Upper lobe of right lung (tissue), 1 donor: ENCODE measurements at regions not wholly inside any gene's neighbourhood (a gene's known extent, or its start where the extent isn't known, plus 50 kb on each side); places are given as distances from the start of the nearest gene placed in this dataset.

Experiments used
- ATAC-seq: fragments of 200-7000 bp; cut with Tn5 transposase; one replicate; pipeline ENCODE4 v1.9.1; 2020; ENCODE audit warnings: mild to moderate bottlenecking, moderate library complexity
- DNase-seq: peaks from one replicate; pipeline ENCODE4 v3.0.0-alpha.2; 2020
- H3K27ac ChIP-seq: fragments of 200-600 bp; one replicate; pipeline ENCODE4 v1.8.0; 2022
- H3K27me3 ChIP-seq: fragments of 200-600 bp; one replicate; pipeline ENCODE4 v1.8.0; 2022; ENCODE audit warnings: mild to moderate bottlenecking
- H3K36me3 ChIP-seq: fragments of 200-600 bp; one replicate; pipeline ENCODE4 v1.8.0; 2022
- H3K4me1 ChIP-seq: fragments of 200-600 bp; one replicate; pipeline ENCODE4 v1.8.0; 2022
- H3K4me3 ChIP-seq: fragments of 200-600 bp; one replicate; pipeline ENCODE4 v1.8.0; 2022; ENCODE audit warnings: mild to moderate bottlenecking
- H3K9me3 ChIP-seq: fragments of 200-600 bp; one replicate; pipeline ENCODE4 v1.8.0; 2022
- intact Hi-C: fragments of 100-400 bp; cut with DNase I; formaldehyde crosslinking; loops from one replicate; pipeline ENCODE4 v1.11.0; 2022
- TF ChIP-seq, protein P1 (sequence below): fragments of 200-600 bp; IDR thresholded peaks from one replicate; pipeline ENCODE4 v1.8.0; 2022; ENCODE audit warnings: antibody characterized with exemption
- donor health status: DM: no; HTN: yes; CAD: no; lungs with severe emphysema.

DNA sequence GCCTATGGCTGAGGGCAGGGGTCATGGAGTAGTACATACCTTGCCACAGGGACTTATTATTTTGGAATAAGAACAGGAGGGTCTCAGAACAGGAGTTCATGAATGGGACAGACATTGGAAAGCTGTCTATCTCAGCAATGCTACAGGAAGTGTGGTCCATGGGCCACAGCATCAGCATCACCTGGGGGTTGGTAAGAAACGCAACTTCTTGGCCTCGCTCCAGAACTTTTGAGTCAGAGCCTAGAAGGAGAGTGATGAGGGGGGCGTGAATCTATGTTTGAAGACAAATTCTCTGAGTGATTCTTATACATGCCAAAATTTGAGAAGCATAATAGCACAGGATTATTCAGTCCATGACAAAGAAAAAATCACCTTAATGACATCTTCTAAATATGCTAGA, 156.6 kb downstream of the RPAP3 start:
- intact Hi-C loops, result no loop called here
- Histone ChIP-seq H3K27ac (no peak overlapping the region), H3K4me1 (no peaks in the 10 kb centered on the region), H3K4me3 (no peak overlapping the region), H3K9me3 (no peaks in the 10 kb centered on the region), H3K36me3 (no peaks in the 10 kb centered on the region), H3K27me3 (no peaks in the 10 kb centered on the region)
- no peak for ATAC-seq
- TF ChIP-seq, protein P1, sequence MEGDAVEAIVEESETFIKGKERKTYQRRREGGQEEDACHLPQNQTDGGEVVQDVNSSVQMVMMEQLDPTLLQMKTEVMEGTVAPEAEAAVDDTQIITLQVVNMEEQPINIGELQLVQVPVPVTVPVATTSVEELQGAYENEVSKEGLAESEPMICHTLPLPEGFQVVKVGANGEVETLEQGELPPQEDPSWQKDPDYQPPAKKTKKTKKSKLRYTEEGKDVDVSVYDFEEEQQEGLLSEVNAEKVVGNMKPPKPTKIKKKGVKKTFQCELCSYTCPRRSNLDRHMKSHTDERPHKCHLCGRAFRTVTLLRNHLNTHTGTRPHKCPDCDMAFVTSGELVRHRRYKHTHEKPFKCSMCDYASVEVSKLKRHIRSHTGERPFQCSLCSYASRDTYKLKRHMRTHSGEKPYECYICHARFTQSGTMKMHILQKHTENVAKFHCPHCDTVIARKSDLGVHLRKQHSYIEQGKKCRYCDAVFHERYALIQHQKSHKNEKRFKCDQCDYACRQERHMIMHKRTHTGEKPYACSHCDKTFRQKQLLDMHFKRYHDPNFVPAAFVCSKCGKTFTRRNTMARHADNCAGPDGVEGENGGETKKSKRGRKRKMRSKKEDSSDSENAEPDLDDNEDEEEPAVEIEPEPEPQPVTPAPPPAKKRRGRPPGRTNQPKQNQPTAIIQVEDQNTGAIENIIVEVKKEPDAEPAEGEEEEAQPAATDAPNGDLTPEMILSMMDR, result no peak
- DNase-seq, result no peak

DNA sequence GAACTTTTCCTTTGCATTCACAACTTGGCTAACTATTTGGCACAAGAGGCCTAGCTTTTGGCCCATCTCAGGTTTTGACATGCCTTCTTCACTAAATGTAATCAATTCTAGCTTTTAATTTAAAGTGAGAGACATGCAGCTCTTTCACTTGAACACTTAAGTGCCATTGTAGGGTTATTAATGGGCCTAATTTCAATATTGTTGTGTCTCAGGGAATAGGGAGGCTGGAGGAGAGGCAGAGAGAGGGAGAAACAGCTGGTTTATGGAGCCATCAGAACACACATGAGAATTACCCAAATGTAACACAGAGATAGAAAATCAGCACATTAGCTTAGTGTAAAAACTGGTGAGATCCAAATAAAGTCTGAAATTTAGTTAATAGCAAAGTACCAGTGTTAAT, 157.4 kb downstream of the RPAP3 start:
- ATAC-seq, result no peak

DNA sequence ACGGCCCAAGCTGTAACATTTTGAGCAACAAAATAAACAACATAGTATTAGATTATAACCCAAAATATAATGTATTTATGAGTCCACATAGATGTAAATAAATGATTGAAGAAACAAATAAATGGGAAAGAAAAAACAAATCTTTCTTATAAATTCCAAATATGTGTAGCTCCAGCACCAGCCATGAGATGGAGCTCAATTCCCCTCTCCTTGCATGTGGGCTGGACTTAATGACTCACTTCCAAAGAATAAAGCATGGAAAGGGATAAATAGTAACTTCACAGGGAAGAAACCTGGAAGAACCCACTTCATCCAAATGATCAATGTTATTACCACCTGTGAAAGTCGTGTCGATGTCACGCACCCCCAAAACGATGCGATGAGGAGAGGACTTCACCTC, 158.8 kb downstream of the RPAP3 start:
- TF ChIP-seq, protein P1, result peak; percentile 7
- H3K4me3 ChIP-seq, result no peak overlapping the region
- ATAC-seq (no peak), DNase-seq (no peak)
- H3K27me3 ChIP-seq, result no peaks in the 10 kb centered on the region
- no peaks in the 10 kb centered on the region for H3K4me1 ChIP-seq
- intact Hi-C loops, result no loop called here
- no peak overlapping the region for H3K27ac ChIP-seq
- no peaks in the 10 kb centered on the region for H3K9me3 ChIP-seq
- H3K36me3 ChIP-seq, result no peaks in the 10 kb centered on the region

More for the DNA sequence above, 157.4 kb downstream of the RPAP3 start:
- intact Hi-C loops, result no loop called here
- TF ChIP-seq, protein P1, result no peak
- no peak overlapping the region for H3K4me3 ChIP-seq
- no peak for DNase-seq
- H3K27me3 ChIP-seq, result no peaks in the 10 kb centered on the region
- no peaks in the 10 kb centered on the region for H3K36me3 ChIP-seq
- H3K9me3 ChIP-seq, result no peaks in the 10 kb centered on the region
- H3K27ac ChIP-seq, result no peak overlapping the region
- no peaks in the 10 kb centered on the region for H3K4me1 ChIP-seq

DNA sequence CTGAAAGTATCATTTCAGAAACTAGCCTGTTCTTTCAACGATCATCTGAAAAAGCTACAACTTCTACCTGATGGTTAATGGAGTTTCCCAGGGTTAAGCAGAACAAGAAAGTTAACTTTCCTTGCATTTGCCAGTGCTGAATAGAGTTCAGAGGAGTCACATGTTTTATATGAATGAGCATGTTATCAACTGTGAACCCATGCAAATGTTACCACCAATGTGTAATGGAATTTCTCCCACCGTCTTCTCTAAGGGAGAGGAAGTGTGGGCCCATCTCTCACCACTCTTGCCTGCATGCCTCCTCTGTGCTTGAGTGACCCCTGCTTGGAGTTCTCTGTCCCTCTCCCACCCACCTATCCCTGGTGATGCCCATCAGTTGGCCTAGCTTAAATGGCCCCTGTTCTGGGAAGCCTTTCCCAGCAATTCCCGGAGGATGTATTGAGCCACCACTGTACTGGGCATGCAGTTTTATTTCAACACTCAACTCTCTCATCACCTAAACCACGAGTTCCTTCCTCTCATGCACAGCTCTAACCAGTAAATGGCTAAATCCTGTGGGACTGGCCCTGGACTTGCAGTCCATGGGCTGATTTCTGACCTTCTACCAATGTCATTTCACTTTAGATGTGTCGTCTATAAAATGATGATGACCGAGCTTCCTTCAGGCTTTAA, 159.8 kb downstream of the RPAP3 start:
- intact Hi-C loops, result no loop called here
- DNase-seq, result no peak
- Histone ChIP-seq H3K9me3 (no peaks in the 10 kb centered on the region), H3K27ac (no peak overlapping the region), H3K27me3 (no peaks in the 10 kb centered on the region), H3K4me1 (no peaks in the 10 kb centered on the region), H3K4me3 (no peak overlapping the region), H3K36me3 (no peaks in the 10 kb centered on the region)
- peak; percentile 12 for ATAC-seq
- TF ChIP-seq, protein P1, result no peak

DNA sequence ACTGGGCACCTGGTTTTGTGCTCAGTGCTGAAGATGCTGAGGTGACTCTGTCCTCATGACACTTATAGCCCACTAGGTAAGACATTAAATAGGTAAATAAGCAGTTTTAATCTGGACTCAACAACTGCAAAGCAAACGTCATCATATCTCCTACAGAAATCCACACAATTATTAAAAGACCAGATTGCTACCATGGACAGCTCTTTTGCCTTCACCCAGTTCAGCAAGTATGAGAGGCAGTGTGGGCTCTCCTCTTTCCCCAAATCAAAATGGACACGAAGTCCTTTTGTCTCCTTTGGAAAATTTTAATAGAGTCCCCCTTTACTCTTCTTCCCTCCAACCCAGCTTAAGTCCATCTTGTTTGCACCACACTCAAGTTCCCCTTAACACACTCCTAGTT, 171.1 kb downstream of the RPAP3 start:
- Histone ChIP-seq H3K9me3 (no peaks in the 10 kb centered on the region), H3K36me3 (no peaks in the 10 kb centered on the region), H3K4me3 (no peak overlapping the region), H3K27ac (no peak overlapping the region), H3K27me3 (no peaks in the 10 kb centered on the region), H3K4me1 (no peaks in the 10 kb centered on the region)
- no peak for DNase-seq
- intact Hi-C loops, result no loop called here
- TF ChIP-seq, protein P1, result no peak
- no peak for ATAC-seq

DNA sequence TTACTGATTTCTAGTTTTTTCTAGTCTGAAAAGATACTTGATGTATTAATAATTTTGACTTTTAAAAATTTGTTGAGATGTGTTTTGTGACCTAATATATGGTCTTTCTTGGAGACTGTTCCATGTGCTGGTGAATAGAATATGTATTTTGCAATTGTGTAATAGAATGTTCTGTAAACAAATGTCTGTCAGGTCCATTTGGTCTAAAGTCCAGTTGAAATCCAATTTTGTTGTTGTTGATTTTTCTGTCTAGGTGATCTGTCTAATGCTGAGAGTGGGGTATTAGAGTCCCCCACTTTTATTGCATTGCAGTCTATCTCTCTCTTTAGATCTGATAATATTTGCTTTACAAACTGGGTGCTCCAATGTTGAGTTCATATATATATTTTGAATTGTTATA, 175.8 kb downstream of the RPAP3 start:
- Histone ChIP-seq H3K4me3 (no peak overlapping the region), H3K27me3 (no peaks in the 10 kb centered on the region), H3K9me3 (no peaks in the 10 kb centered on the region), H3K4me1 (no peaks in the 10 kb centered on the region), H3K36me3 (no peaks in the 10 kb centered on the region), H3K27ac (no peak overlapping the region)
- TF ChIP-seq, protein P1, result no peak
- ATAC-seq (no peak), DNase-seq (no peak)
- intact Hi-C loops, result no loop called here
